ENCODE measurements at regions not wholly inside any gene's neighbourhood (a gene's known extent, or its start where the extent isn't known, plus 50 kb on each side); places are given as distances from the start of the nearest gene placed in this dataset.

DNA sequence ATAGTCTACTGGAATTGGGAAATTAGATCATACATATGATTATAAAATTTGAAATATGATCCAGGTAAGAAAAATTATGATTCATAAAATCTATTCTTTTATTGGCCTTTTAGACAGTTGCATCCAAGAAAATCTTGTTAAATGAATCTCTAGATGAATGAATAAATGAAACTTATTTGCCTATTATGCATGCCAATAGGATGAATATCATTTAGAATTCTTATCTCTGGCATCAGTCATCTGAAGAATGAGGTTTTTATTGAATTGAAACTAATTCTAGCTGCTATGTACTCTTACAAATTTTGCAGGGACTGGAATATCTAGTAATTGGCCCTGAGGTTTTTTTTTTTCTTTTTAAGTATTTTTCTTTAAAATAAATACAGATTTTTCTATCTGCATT lies 475.5 kb downstream of the NAV3 start:
- TF ChIP-seq, protein P1, sequence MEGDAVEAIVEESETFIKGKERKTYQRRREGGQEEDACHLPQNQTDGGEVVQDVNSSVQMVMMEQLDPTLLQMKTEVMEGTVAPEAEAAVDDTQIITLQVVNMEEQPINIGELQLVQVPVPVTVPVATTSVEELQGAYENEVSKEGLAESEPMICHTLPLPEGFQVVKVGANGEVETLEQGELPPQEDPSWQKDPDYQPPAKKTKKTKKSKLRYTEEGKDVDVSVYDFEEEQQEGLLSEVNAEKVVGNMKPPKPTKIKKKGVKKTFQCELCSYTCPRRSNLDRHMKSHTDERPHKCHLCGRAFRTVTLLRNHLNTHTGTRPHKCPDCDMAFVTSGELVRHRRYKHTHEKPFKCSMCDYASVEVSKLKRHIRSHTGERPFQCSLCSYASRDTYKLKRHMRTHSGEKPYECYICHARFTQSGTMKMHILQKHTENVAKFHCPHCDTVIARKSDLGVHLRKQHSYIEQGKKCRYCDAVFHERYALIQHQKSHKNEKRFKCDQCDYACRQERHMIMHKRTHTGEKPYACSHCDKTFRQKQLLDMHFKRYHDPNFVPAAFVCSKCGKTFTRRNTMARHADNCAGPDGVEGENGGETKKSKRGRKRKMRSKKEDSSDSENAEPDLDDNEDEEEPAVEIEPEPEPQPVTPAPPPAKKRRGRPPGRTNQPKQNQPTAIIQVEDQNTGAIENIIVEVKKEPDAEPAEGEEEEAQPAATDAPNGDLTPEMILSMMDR (IDR thresholded peaks at IDR 0.05), result no peak
- TF ChIP-seq ZFX (IDR thresholded peaks at IDR 0.05; ENCODE audit: borderline replicate concordance), result no peak

Data from 22Rv1 (cell line).